ENCODE measurements at regions not wholly inside any gene's neighbourhood (a gene's known extent, or its start where the extent isn't known, plus 50 kb on each side); places are given as distances from the start of the nearest gene placed in this dataset.

DNA sequence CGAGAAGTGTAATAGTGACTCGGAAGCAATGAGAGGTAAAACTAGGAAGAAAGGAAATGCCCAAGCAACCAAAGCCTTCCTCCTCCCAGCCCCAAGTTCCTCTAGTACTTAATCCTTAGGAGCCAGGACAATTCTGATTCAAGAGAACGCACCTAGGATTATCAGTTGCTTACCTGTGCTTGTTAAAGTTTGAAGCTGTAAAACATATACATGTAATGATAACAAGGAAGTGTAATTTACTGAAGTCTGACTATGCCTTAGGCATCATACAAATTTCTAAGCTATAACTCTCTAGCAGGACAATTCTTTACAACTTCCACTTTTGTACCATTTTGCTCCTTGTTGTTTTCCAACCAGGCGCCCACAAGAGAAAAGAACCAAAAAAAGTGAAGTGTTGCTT is 92.8 kb upstream of the OSBPL8 start:
- Histone ChIP-seq H3K4me3 (no peak overlapping the region), H4K20me1 (ENCODE audit: insufficient read depth, poor library complexity, severe bottlenecking) (no peaks in the 10 kb centered on the region), H3K4me2 (no peak overlapping the region), H3K9me2 (replicated peaks; ENCODE audit: insufficient read depth) (no peaks in the 10 kb centered on the region), H3K27ac (no peak overlapping the region), H3K9me3 (ENCODE audit: low read depth) (no peaks in the 10 kb centered on the region), H3K27me3 (no peaks in the 10 kb centered on the region), H3K36me3 (replicated peaks; ENCODE audit: insufficient read depth, low read depth) (no peaks in the 10 kb centered on the region), H3K79me2 (no peaks in the 10 kb centered on the region), H3K4me1 (ENCODE audit: insufficient read depth) (no peaks in the 10 kb centered on the region), H2AFZ (no peak overlapping the region)
- DNase-seq (ENCODE audit: low spot score), result no peak
- TF ChIP-seq EZH2phosphoT487 (IDR thresholded peaks at IDR 0.05; ENCODE audit: low read depth, severe bottlenecking, unreplicated experiment), result no peak
- no peak for TF ChIP-seq EZH2 (IDR thresholded peaks at IDR 0.05; ENCODE audit: borderline replicate concordance)
- TF ChIP-seq, protein P1, sequence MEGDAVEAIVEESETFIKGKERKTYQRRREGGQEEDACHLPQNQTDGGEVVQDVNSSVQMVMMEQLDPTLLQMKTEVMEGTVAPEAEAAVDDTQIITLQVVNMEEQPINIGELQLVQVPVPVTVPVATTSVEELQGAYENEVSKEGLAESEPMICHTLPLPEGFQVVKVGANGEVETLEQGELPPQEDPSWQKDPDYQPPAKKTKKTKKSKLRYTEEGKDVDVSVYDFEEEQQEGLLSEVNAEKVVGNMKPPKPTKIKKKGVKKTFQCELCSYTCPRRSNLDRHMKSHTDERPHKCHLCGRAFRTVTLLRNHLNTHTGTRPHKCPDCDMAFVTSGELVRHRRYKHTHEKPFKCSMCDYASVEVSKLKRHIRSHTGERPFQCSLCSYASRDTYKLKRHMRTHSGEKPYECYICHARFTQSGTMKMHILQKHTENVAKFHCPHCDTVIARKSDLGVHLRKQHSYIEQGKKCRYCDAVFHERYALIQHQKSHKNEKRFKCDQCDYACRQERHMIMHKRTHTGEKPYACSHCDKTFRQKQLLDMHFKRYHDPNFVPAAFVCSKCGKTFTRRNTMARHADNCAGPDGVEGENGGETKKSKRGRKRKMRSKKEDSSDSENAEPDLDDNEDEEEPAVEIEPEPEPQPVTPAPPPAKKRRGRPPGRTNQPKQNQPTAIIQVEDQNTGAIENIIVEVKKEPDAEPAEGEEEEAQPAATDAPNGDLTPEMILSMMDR (IDR thresholded peaks at IDR 0.05; ENCODE audit: poor library complexity), result no peak
- 73% methylated on average over 4 of the region's 4 CpGs for WGBS (ENCODE audit: low lambda C conversion rate, missing lambda C conversion rate)

DNA sequence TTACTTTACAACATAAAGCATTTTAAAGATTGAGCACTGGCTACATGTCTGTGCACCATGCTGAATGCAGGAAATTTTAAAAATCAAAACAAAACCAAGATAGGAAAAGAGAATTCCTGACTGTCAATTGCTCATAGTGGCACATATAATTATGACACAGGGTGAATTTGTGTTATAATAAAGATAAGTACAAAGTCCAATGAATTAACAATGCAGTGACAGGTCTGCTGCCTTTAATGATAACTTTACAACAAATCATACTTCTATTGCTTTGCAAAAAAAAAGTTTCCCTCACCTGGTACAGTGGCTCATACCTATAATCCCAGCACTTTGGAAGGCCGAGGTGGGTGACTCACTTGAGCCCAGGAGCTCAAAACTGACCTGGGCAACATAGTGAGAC is 93.8 kb upstream of the OSBPL8 start:
- TF ChIP-seq EZH2phosphoT487 (IDR thresholded peaks at IDR 0.05; ENCODE audit: low read depth, severe bottlenecking, unreplicated experiment) (no peak), EZH2 (IDR thresholded peaks at IDR 0.05; ENCODE audit: borderline replicate concordance) (no peak)
- TF ChIP-seq, protein P1 (IDR thresholded peaks at IDR 0.05; ENCODE audit: poor library complexity), result no peak
- DNase-seq (ENCODE audit: low spot score), result no peak

DNA sequence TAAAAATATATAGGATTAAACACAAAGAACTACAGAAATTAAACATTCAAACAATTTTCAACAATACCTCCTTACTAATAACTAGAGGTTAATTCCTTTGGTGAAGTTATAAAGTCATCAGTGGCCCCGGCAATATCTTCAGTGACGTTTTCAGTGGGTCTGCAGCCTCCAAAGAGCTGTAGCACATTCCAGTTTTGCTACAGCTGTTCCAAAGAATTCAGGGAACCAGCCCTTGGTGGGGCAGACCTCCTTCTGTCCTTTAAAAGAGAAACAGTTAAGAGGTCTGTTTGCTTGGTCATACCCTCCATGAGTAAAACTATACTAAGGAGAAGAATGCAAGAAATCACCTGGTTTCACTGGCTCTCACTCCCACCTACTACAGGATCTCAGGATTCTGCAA is 99.2 kb upstream of the ZDHHC17 start:
- no peaks in the 10 kb centered on the region for H3K9me2 ChIP-seq (replicated peaks; ENCODE audit: insufficient read depth)
- 85% methylated on average over 2 of the region's 2 CpGs for WGBS (ENCODE audit: low lambda C conversion rate, missing lambda C conversion rate)
- H2AFZ ChIP-seq, result no peak overlapping the region
- H3K27me3 ChIP-seq, result no peaks in the 10 kb centered on the region
- no peaks in the 10 kb centered on the region for H3K4me1 ChIP-seq (ENCODE audit: insufficient read depth)
- H3K27ac ChIP-seq, result no peak overlapping the region
- H4K20me1 ChIP-seq (ENCODE audit: insufficient read depth, poor library complexity, severe bottlenecking), result no peaks in the 10 kb centered on the region
- no peak for DNase-seq (ENCODE audit: low spot score)
- H3K4me3 ChIP-seq, result no peak overlapping the region
- no peaks in the 10 kb centered on the region for H3K79me2 ChIP-seq
- TF ChIP-seq, protein P1 (IDR thresholded peaks at IDR 0.05; ENCODE audit: poor library complexity), result no peak
- TF ChIP-seq EZH2 (IDR thresholded peaks at IDR 0.05; ENCODE audit: borderline replicate concordance), result no peak
- no peak for TF ChIP-seq EZH2phosphoT487 (IDR thresholded peaks at IDR 0.05; ENCODE audit: low read depth, severe bottlenecking, unreplicated experiment)
- H3K36me3 ChIP-seq (replicated peaks; ENCODE audit: insufficient read depth, low read depth), result no peaks in the 10 kb centered on the region
- no peak overlapping the region for H3K4me2 ChIP-seq
- H3K9me3 ChIP-seq (ENCODE audit: low read depth), result no peaks in the 10 kb centered on the region

More for the DNA sequence above, 93.8 kb upstream of the OSBPL8 start:
- Histone ChIP-seq H3K9me3 (ENCODE audit: low read depth) (no peaks in the 10 kb centered on the region), H3K27ac (no peak overlapping the region), H3K36me3 (replicated peaks; ENCODE audit: insufficient read depth, low read depth) (no peaks in the 10 kb centered on the region), H3K4me3 (no peak overlapping the region), H2AFZ (no peak overlapping the region), H3K79me2 (no peaks in the 10 kb centered on the region), H4K20me1 (ENCODE audit: insufficient read depth, poor library complexity, severe bottlenecking) (no peaks in the 10 kb centered on the region), H3K9me2 (replicated peaks; ENCODE audit: insufficient read depth) (no peaks in the 10 kb centered on the region), H3K4me1 (ENCODE audit: insufficient read depth) (no peaks in the 10 kb centered on the region), H3K4me2 (no peak overlapping the region), H3K27me3 (no peaks in the 10 kb centered on the region)
- 76% methylated on average over 1 of the region's 1 CpG for WGBS (ENCODE audit: low lambda C conversion rate, missing lambda C conversion rate)
